Activated T-helper 1 cell treated with anti-CD3 and anti-CD28 coated beads, Interleukin-12 subunit alpha, Interleukin-12 subunit beta, Interleukin-2, Interleukin-4 antibody, amounts not matched to agents 30 ng/mL and 10 ng/mL and 1 ng/mL, durations not matched to agents 14 hours and 24 hours and 36 hours (primary cell): ENCODE measurements at regions not wholly inside any gene's neighbourhood (a gene's known extent, or its start where the extent isn't known, plus 50 kb on each side); places are given as distances from the start of the nearest gene placed in this dataset.

Source experiments
- DNase-seq: peaks from one replicate; pipeline ENCODE4 v3.0.0; 2021; ENCODE audit warnings: low spot score
- H3K27ac Mint-ChIP-seq: one replicate; pipeline ENCODE4 v1.8.0; 2021; ENCODE audit warnings: mild to moderate bottlenecking, mixed read lengths
- H3K27me3 Mint-ChIP-seq: one replicate; pipeline ENCODE4 v1.8.0; 2022; ENCODE audit warnings: mild to moderate bottlenecking, moderate library complexity, mixed read lengths; ENCODE audit not compliant: insufficient read depth
- H3K36me3 Mint-ChIP-seq: one replicate; pipeline ENCODE4 v1.8.0; 2021; ENCODE audit warnings: low read depth, mixed read lengths
- H3K4me1 Mint-ChIP-seq: one replicate; pipeline ENCODE4 v1.8.0; 2021; ENCODE audit warnings: low read depth, mixed read lengths
- H3K4me3 Mint-ChIP-seq: one replicate; pipeline ENCODE4 v1.8.0; 2021; ENCODE audit warnings: mild to moderate bottlenecking, moderate library complexity, mixed read lengths
- H3K9me3 Mint-ChIP-seq: one replicate; pipeline ENCODE4 v1.8.0; 2021; ENCODE audit warnings: mixed read lengths
- intact Hi-C: fragments of 100-400 bp; cut with micrococcal nuclease; formaldehyde crosslinking; loops from one replicate; pipeline ENCODE4 v1.15.1; 2024

GRCh38 chr4:176498617-176499256, 179.0 kb downstream of the SPCS3 start:
- H3K4me3 Mint-ChIP-seq: no peak overlapping the region
- H3K27ac Mint-ChIP-seq: no peak overlapping the region
- no peaks in the 10 kb centered on the region for H3K9me3 Mint-ChIP-seq
- H3K4me1 Mint-ChIP-seq: no peaks in the 10 kb centered on the region
- intact Hi-C loops: no loop called here
- DNase-seq: no peak
- H3K36me3 Mint-ChIP-seq: no peaks in the 10 kb centered on the region
- H3K27me3 Mint-ChIP-seq: no peaks in the 10 kb centered on the region

- H3K4me3 Mint-ChIP-seq: no peak overlapping the region
- H3K36me3 Mint-ChIP-seq: no peaks in the 10 kb centered on the region
- H3K27me3 Mint-ChIP-seq: no peaks in the 10 kb centered on the region
Observed at GRCh38 chr4:176499518-176499917, 179.8 kb downstream of the SPCS3 start.

DNA sequence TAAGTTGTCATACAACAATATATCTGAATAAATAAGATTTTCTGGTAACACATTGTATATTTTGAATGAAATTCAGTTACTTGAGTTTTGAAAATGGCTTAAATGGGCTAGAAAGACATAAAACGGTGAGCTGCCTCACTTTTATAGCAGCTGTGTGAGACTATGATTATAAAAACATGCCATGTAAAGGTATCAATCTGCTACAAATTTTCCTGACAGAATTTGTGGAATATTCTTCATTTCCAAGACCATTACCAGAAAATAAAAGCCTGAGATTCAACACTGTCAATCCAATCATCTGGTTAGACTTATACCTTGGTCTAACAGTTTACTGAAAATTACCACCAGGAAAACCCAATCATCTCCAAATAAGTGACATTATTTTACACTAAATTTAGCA, 181.1 kb downstream of the SPCS3 start:
- H3K4me3 Mint-ChIP-seq: no peak overlapping the region
- H3K36me3 Mint-ChIP-seq: no peaks in the 10 kb centered on the region
- no peaks in the 10 kb centered on the region for H3K4me1 Mint-ChIP-seq
- no peaks in the 10 kb centered on the region for H3K9me3 Mint-ChIP-seq
- intact Hi-C loops: no loop called here
- no peaks in the 10 kb centered on the region for H3K27me3 Mint-ChIP-seq
- no peak for DNase-seq
- H3K27ac Mint-ChIP-seq: no peak overlapping the region

More at GRCh38 chr4:176499518-176499917, 179.8 kb downstream of the SPCS3 start:
- intact Hi-C loops: no loop called here
- H3K9me3 Mint-ChIP-seq: no peaks in the 10 kb centered on the region
- no peak for DNase-seq
- no peak overlapping the region for H3K27ac Mint-ChIP-seq
- no peaks in the 10 kb centered on the region for H3K4me1 Mint-ChIP-seq

DNA sequence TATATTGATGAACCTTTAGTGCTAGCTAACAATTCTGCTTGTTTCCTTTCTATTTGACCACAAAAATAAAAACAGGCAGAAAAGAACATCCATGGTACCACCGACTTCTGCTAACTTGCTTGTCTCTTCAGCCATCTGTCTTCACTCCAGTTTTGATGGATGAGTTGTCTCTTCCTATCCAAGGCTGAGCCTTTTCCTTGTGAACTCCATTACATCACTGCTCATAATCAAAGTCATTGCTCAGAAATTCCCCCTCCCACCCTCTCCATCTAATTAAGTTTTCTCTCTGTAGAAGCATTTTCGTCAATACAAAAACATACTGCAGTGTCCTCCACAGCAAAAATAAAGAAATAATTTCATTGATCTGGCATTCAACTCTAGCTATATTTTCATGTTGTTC, 184.4 kb downstream of the SPCS3 start:
- no peak for DNase-seq
- intact Hi-C loops: no loop called here
- Mint-ChIP-seq H3K4me1 (no peaks in the 10 kb centered on the region), H3K27ac (no peak overlapping the region), H3K9me3 (no peaks in the 10 kb centered on the region), H3K36me3 (no peaks in the 10 kb centered on the region), H3K27me3 (no peaks in the 10 kb centered on the region), H3K4me3 (no peak overlapping the region)

- Mint-ChIP-seq H3K27me3 (no peaks in the 10 kb centered on the region), H3K4me1 (no peaks in the 10 kb centered on the region), H3K4me3 (no peak overlapping the region), H3K27ac (no peak overlapping the region), H3K36me3 (no peaks in the 10 kb centered on the region), H3K9me3 (no peaks in the 10 kb centered on the region)
- no peak for DNase-seq
- intact Hi-C loops: no loop called here
Observed at GRCh38 chr4:176507845-176508533, 188.2 kb downstream of the SPCS3 start.

DNA sequence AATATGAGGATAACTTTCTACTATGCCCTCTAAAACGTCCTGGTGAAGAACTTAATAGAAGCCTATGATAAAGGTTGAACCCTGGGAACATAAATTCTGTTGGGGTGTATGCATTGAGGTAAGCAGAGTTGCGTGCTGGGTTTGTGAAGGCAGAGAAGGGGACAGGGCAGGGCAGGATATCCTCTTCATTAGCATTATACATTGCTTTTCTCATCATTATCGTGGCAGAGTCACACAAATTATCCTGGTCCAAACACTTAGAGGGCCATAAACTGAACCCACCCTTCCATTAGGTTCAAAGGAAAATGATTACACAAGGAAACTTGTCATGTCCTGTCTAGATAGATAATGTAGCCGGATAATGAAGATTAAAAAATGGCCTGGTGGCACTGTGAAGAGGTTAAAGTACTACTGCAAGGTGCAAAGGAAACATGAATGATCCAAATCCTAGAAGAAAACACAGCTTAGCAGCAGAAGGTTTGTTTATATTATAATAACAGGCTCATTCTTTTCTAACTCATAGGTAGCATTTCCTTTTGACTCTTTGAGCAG, 189.1 kb downstream of the SPCS3 start:
- intact Hi-C loops: no loop called here

GRCh38 chr4:176525576-176525975, 205.8 kb downstream of the SPCS3 start:
- Mint-ChIP-seq H3K4me1 (no peaks in the 10 kb centered on the region), H3K9me3 (no peaks in the 10 kb centered on the region), H3K27me3 (no peaks in the 10 kb centered on the region), H3K36me3 (no peaks in the 10 kb centered on the region), H3K4me3 (no peak overlapping the region), H3K27ac (no peak overlapping the region)
- intact Hi-C loops: no loop called here
- DNase-seq: no peak

More for the DNA sequence above, 189.1 kb downstream of the SPCS3 start:
- no peak overlapping the region for H3K4me3 Mint-ChIP-seq
- H3K27ac Mint-ChIP-seq: no peak overlapping the region
- no peaks in the 10 kb centered on the region for H3K27me3 Mint-ChIP-seq
- H3K4me1 Mint-ChIP-seq: no peaks in the 10 kb centered on the region
- H3K36me3 Mint-ChIP-seq: no peaks in the 10 kb centered on the region
- DNase-seq: no peak
- no peaks in the 10 kb centered on the region for H3K9me3 Mint-ChIP-seq

DNA sequence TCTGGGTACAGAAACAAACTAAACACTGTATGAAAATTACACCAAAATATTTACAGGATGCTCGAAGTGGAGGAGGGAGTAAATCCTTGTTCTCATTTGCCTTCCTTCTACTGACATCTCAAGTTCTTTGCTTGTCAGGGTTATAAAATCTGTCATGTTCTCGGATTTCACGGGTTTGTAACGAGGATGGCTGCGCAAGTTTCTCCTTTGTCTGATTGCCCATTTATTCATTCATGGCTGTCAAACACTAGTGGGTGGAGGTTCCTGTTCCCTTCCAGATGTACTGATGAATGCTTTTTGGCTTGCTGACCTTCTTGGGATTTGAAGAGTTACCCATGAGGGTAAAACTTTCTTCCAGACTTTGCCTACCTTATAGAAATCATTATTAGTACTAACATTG, 206.9 kb downstream of the SPCS3 start:
- Mint-ChIP-seq H3K9me3 (no peaks in the 10 kb centered on the region), H3K27ac (no peak overlapping the region), H3K27me3 (no peaks in the 10 kb centered on the region), H3K36me3 (no peaks in the 10 kb centered on the region), H3K4me1 (no peaks in the 10 kb centered on the region), H3K4me3 (no peak overlapping the region)
- intact Hi-C loops: no loop called here
- no peak for DNase-seq

DNA sequence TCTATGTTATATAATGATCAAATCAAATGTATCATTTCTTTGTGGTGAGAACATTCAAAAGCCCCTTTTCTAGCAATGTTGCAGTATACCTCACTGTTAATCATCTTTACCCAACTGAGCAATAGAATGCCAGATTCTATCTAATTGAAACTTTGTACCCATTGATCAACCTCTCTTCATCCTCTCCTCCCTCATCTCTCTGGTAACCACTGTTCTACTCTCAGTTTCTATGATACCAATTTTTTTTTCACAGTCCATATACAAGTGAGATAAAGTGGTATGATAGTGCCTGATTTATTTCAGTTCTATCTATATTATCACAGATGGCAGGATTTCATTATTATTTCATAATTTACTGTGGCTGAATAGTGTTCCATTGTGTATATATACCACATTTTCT, 209.8 kb downstream of the SPCS3 start:
- no peak overlapping the region for H3K4me3 Mint-ChIP-seq
- H3K27ac Mint-ChIP-seq: no peak overlapping the region
- no peaks in the 10 kb centered on the region for H3K36me3 Mint-ChIP-seq
- no peaks in the 10 kb centered on the region for H3K9me3 Mint-ChIP-seq
- no peaks in the 10 kb centered on the region for H3K4me1 Mint-ChIP-seq
- H3K27me3 Mint-ChIP-seq: peaks cover under 1% of the 10 kb centered on the region
- DNase-seq: no peak
- intact Hi-C loops: no loop called here

GRCh38 chr4:176533159-176533558, 213.4 kb downstream of the SPCS3 start:
- Mint-ChIP-seq H3K27me3 (peaks cover 2% of the 10 kb centered on the region), H3K9me3 (no peaks in the 10 kb centered on the region), H3K4me1 (no peaks in the 10 kb centered on the region), H3K27ac (no peak overlapping the region), H3K36me3 (no peaks in the 10 kb centered on the region), H3K4me3 (no peak overlapping the region)
- DNase-seq: no peak
- intact Hi-C loops: no loop called here

DNA sequence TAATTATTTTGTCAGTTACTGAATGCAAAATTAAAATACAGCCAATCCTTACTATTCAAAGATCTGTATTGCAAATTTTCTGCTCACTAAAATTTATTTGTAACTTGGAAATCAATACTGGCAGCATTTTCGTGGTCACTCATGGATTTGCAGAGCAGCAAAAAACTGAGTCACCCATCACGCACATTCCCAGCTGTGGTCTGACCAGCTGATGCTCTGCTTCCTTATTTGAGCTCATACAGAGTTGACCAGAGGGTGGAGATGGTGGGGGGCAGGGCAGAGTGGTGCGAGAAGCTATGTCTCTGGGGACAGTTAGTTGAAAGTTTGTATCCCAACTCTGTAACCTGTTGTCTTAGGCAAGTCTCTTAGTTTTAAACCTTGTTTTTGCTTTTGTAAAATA, 214.8 kb downstream of the SPCS3 start:
- Mint-ChIP-seq H3K27ac (no peak overlapping the region), H3K27me3 (peaks cover 2% of the 10 kb centered on the region), H3K9me3 (no peaks in the 10 kb centered on the region), H3K4me3 (no peak overlapping the region), H3K36me3 (no peaks in the 10 kb centered on the region), H3K4me1 (no peaks in the 10 kb centered on the region)
- DNase-seq: no peak
- intact Hi-C loops: no loop called here

GRCh38 chr4:176538217-176538925, 218.6 kb downstream of the SPCS3 start:
- intact Hi-C loops: no loop called here
- Mint-ChIP-seq H3K27ac (no peak overlapping the region), H3K4me1 (no peaks in the 10 kb centered on the region), H3K4me3 (no peak overlapping the region), H3K9me3 (no peaks in the 10 kb centered on the region), H3K36me3 (no peaks in the 10 kb centered on the region), H3K27me3 (peaks cover 2% of the 10 kb centered on the region)
- DNase-seq: no peak

- no peaks in the 10 kb centered on the region for H3K9me3 Mint-ChIP-seq
- H3K4me3 Mint-ChIP-seq: no peak overlapping the region
- intact Hi-C loops: no loop called here
- H3K27me3 Mint-ChIP-seq: peaks cover 2% of the 10 kb centered on the region
- no peak overlapping the region for H3K27ac Mint-ChIP-seq
- no peaks in the 10 kb centered on the region for H3K4me1 Mint-ChIP-seq
- DNase-seq: no peak
- H3K36me3 Mint-ChIP-seq: no peaks in the 10 kb centered on the region
Observed at GRCh38 chr4:176539091-176539784, 219.5 kb downstream of the SPCS3 start.
